Cardiac muscle cell (in vitro differentiated cells and primary cell): ENCODE measurements at regions not wholly inside any gene's neighbourhood (a gene's known extent, or its start where the extent isn't known, plus 50 kb on each side); places are given as distances from the start of the nearest gene placed in this dataset.

Experiments used
- DNase-seq, 2 donors: peaks; one replicate each; pipeline versions ENCODE4 v3.0.0 to v3.0.0-alpha.2; 2010 to 2017; ENCODE audit warnings: low read depth in 1 of 2, low spot score in 1 of 2
- H3K27ac ChIP-seq: fragments of 200-600 bp; sonication (generic); 2 replicates; pipeline ENCODE4 v1.5.1; 2016
- H3K27me3 ChIP-seq: fragments of 200-600 bp; sonication (generic); 2 replicates; pipeline ENCODE4 v1.6.0; 2016; ENCODE audit warnings: control low read depth
- H3K36me3 ChIP-seq: fragments of 200-600 bp; sonication (generic); 2 replicates; pipeline ENCODE4 v1.5.1; 2016; ENCODE audit warnings: control low read depth
- H3K4me1 ChIP-seq: fragments of 200-600 bp; sonication (generic); 2 replicates; pipeline ENCODE4 v1.8.1; 2017; ENCODE audit warnings: low read depth, mild to moderate bottlenecking, mixed run types
- H3K4me3 ChIP-seq: fragments of 200-600 bp; sonication (generic); 2 replicates; pipeline ENCODE4 v1.5.1; 2016; ENCODE audit warnings: mild to moderate bottlenecking
- H3K9me3 ChIP-seq: fragments of 200-600 bp; sonication (generic); 2 replicates; pipeline ENCODE4 v1.5.1; 2017; ENCODE audit warnings: low read depth, mild to moderate bottlenecking, control low read depth
- CTCF ChIP-seq: IDR thresholded peaks from 2 replicates; pipeline ENCODE4 v1.5.1; 2012; ENCODE audit warnings: low read depth, mild to moderate bottlenecking, low read length

- no peak for DNase-seq
- no peaks in the 10 kb centered on the region for H3K9me3 ChIP-seq
- H3K4me3 ChIP-seq: no peak overlapping the region
- no peak for TF ChIP-seq CTCF
- H3K27me3 ChIP-seq: no peaks in the 10 kb centered on the region
- no peaks in the 10 kb centered on the region for H3K4me1 ChIP-seq
- H3K36me3 ChIP-seq: no peaks in the 10 kb centered on the region
- no peak overlapping the region for H3K27ac ChIP-seq
Measured at GRCh38 chr4:137082061-137082460, 450.2 kb downstream of the PCDH18 start.

- H3K4me1 ChIP-seq: no peaks in the 10 kb centered on the region
- TF ChIP-seq CTCF: no peak
- no peaks in the 10 kb centered on the region for H3K27me3 ChIP-seq
- DNase-seq: no peak
- no peak overlapping the region for H3K4me3 ChIP-seq
- no peaks in the 10 kb centered on the region for H3K9me3 ChIP-seq
- H3K36me3 ChIP-seq: no peaks in the 10 kb centered on the region
- no peak overlapping the region for H3K27ac ChIP-seq
Measured at GRCh38 chr4:137076908-137077307, 455.4 kb downstream of the PCDH18 start.

- no peak for TF ChIP-seq CTCF
- Histone ChIP-seq H3K9me3 (no peaks in the 10 kb centered on the region), H3K27me3 (no peaks in the 10 kb centered on the region), H3K4me3 (no peak overlapping the region), H3K36me3 (no peaks in the 10 kb centered on the region), H3K4me1 (no peaks in the 10 kb centered on the region), H3K27ac (no peak overlapping the region)
- DNase-seq: peak in 1 of 2 donors; percentile 43
Measured at GRCh38 chr4:137075586-137075985, 456.7 kb downstream of the PCDH18 start.

- no peaks in the 10 kb centered on the region for H3K9me3 ChIP-seq
- no peak for TF ChIP-seq CTCF
- no peaks in the 10 kb centered on the region for H3K27me3 ChIP-seq
- H3K4me3 ChIP-seq: no peak overlapping the region
- DNase-seq: no peak
- no peaks in the 10 kb centered on the region for H3K36me3 ChIP-seq
- no peak overlapping the region for H3K27ac ChIP-seq
- no peaks in the 10 kb centered on the region for H3K4me1 ChIP-seq
Measured at GRCh38 chr4:137070614-137071013, 461.7 kb downstream of the PCDH18 start.

GRCh38 chr4:137069473-137069872, 462.8 kb downstream of the PCDH18 start:
- DNase-seq: no peak
- H3K27me3 ChIP-seq: no peaks in the 10 kb centered on the region
- TF ChIP-seq CTCF: no peak
- no peaks in the 10 kb centered on the region for H3K4me1 ChIP-seq
- no peaks in the 10 kb centered on the region for H3K9me3 ChIP-seq
- H3K36me3 ChIP-seq: no peaks in the 10 kb centered on the region
- no peak overlapping the region for H3K4me3 ChIP-seq
- no peak overlapping the region for H3K27ac ChIP-seq

- no peak for TF ChIP-seq CTCF
- H3K4me1 ChIP-seq: no peaks in the 10 kb centered on the region
- H3K36me3 ChIP-seq: no peaks in the 10 kb centered on the region
- no peak overlapping the region for H3K27ac ChIP-seq
- H3K9me3 ChIP-seq: no peaks in the 10 kb centered on the region
- H3K4me3 ChIP-seq: no peak overlapping the region
- no peaks in the 10 kb centered on the region for H3K27me3 ChIP-seq
- no peak for DNase-seq
Measured at GRCh38 chr4:137067735-137068134, 464.6 kb downstream of the PCDH18 start.
